ENCODE measurements at regions not wholly inside any gene's neighbourhood (a gene's known extent, or its start where the extent isn't known, plus 50 kb on each side); places are given as distances from the start of the nearest gene placed in this dataset.

- TF ChIP-seq, protein P1, sequence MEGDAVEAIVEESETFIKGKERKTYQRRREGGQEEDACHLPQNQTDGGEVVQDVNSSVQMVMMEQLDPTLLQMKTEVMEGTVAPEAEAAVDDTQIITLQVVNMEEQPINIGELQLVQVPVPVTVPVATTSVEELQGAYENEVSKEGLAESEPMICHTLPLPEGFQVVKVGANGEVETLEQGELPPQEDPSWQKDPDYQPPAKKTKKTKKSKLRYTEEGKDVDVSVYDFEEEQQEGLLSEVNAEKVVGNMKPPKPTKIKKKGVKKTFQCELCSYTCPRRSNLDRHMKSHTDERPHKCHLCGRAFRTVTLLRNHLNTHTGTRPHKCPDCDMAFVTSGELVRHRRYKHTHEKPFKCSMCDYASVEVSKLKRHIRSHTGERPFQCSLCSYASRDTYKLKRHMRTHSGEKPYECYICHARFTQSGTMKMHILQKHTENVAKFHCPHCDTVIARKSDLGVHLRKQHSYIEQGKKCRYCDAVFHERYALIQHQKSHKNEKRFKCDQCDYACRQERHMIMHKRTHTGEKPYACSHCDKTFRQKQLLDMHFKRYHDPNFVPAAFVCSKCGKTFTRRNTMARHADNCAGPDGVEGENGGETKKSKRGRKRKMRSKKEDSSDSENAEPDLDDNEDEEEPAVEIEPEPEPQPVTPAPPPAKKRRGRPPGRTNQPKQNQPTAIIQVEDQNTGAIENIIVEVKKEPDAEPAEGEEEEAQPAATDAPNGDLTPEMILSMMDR (IDR thresholded peaks at IDR 0.05 in 4 of 5, conservative IDR thresholded peaks at IDR 0.05 in 1 of 5): no peak
- no peak for TF ChIP-seq POLR2A (IDR thresholded peaks at IDR 0.05)
These were observed 172.6 kb upstream of the KLF14 start for GRCh38 chr7:130906575-130906974.

Data from gastrocnemius medialis (tissue), 4 donors.